Body of pancreas (tissue), 4 donors: ENCODE measurements at regions not wholly inside any gene's neighbourhood (a gene's known extent, or its start where the extent isn't known, plus 50 kb on each side); places are given as distances from the start of the nearest gene placed in this dataset.

Experiments
- CTCF ChIP-seq, 7 experiments: fragments of 450-650 bp in 4 of 7; fragments of 200-600 bp in 3 of 7; sonication (generic) in 3 of 7; IDR thresholded peaks; one replicate each; pipeline ENCODE4 v1.5.1; 2016 to 2019; ENCODE audit warnings: antibody characterized with exemption in 7 of 7
- POLR2A ChIP-seq, 3 donors: fragments of 450-650 bp; IDR thresholded peaks; one replicate each; pipeline ENCODE4 v1.6.1; 2016; ENCODE audit warnings: antibody characterized with exemption in 3 of 3, mild to moderate bottlenecking in 2 of 3

DNA sequence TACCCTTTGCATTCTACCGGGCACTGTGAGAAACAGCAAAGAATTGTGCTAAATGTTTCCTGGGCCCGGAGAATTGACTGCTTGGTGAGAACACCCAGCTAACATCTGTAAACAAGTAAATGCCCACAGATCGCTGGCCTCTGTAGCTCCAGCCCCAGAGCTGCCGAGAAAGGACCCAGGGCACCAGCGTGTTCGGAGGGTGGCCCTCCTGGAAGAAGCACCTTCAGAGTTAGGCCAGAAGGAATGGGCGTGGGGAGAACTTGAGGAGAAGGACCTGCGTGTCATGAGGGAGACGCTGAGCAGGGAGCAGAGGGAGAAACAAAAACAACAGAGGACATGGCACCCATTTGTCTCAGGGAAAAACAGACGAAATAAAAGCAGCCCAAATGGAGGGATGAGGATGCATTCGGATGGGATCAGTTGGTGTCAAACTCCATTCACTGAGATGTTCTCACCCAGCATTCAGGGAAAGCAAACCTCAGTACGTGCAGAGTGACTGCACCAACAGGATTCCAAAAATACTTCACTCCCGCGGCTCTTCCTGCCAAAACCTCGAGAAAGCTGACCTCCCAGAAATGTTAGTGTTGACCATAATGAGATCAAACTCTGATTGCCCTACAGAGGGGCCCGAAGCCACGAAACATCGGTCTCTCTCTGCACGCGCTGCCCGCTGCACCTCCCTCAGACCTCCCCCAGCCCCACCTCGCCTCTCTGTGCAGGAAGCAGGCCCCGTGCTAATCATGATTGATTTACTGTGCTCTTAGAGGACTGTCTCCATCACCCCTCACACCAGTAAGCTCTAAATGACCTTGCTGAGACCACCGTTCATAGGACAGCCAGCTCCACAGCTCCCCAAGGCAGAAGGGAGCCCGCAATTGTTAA lies 376.3 kb upstream of the SALL3 start:
- TF ChIP-seq CTCF (IDR thresholded peaks at IDR 0.05) (no peak), POLR2A (IDR thresholded peaks at IDR 0.05) (no peak)
